Glutamatergic neuron (in vitro differentiated cells): ENCODE measurements at regions not wholly inside any gene's neighbourhood (a gene's known extent, or its start where the extent isn't known, plus 50 kb on each side); places are given as distances from the start of the nearest gene placed in this dataset.

Source experiments
- DNase-seq: peaks from one replicate; pipeline ENCODE4 v3.0.0; 2022
- H3K27ac Mint-ChIP-seq: one replicate; pipeline ENCODE4 v1.8.0; 2020; ENCODE audit warnings: mild to moderate bottlenecking, mixed read lengths, inconsistent platforms; ENCODE audit not compliant: unreplicated experiment
- H3K27me3 Mint-ChIP-seq: one replicate; pipeline ENCODE4 v1.8.0; 2020; ENCODE audit warnings: mild to moderate bottlenecking, moderate library complexity, mixed read lengths, inconsistent platforms; ENCODE audit not compliant: unreplicated experiment
- H3K36me3 Mint-ChIP-seq: one replicate; pipeline ENCODE4 v1.8.0; 2020; ENCODE audit warnings: mild to moderate bottlenecking, mixed read lengths, inconsistent platforms; ENCODE audit not compliant: unreplicated experiment
- H3K4me1 Mint-ChIP-seq: one replicate; pipeline ENCODE4 v1.8.0; 2020; ENCODE audit warnings: mild to moderate bottlenecking, low read depth, mixed read lengths, inconsistent platforms; ENCODE audit not compliant: unreplicated experiment
- H3K4me3 Mint-ChIP-seq: one replicate; pipeline ENCODE4 v1.8.0; 2020; ENCODE audit warnings: mild to moderate bottlenecking, mixed read lengths, inconsistent platforms; ENCODE audit not compliant: unreplicated experiment
- H3K9me3 Mint-ChIP-seq: one replicate; pipeline ENCODE4 v1.8.0; 2020; ENCODE audit warnings: mild to moderate bottlenecking, moderate library complexity, mixed read lengths, inconsistent platforms; ENCODE audit not compliant: unreplicated experiment
- CTCF ChIP-seq: fragments of 200-600 bp; sonication (generic); IDR thresholded peaks from one replicate; pipeline ENCODE4 v1.5.0; 2021; ENCODE audit not compliant: partially characterized antibody, unreplicated experiment

DNA sequence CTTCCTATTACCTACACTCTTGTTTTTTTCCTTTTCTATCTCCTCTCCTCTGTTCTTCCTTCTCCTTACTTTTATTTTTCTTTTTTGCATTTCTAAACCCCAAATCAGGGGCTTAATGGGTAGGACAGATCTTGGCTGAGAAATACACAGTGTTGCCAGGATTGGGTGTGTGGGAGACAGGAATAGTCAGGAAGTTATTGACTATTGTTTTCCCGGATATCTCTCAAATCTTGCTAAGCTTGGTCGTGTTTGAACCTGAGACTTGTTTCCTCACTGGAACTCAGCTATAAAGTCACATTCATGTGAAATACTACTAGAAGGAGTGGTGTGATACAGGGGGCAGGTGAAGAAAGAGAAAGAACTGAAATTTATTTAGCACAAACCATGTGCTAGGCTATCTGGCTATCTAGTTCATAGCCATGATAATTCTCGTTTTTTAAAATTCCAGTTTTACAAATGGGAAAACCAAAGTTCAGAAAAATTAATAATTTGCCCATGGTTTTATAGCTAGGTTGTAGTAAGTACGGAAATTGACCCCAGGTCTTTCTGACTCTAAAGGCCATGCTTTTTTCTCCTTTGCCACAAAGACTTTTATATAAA is 343.2 kb upstream of the UMPS start:
- Mint-ChIP-seq H3K27ac (peak overlapping the region; percentile 24), H3K27me3 (peaks cover 11% of the 10 kb centered on the region), H3K36me3 (peaks cover 15% of the 10 kb centered on the region), H3K4me1 (peaks cover 44% of the 10 kb centered on the region), H3K9me3 (peaks cover 16% of the 10 kb centered on the region), H3K4me3 (no peak overlapping the region)
- DNase-seq: no peak
- TF ChIP-seq CTCF: no peak

GRCh38 chr3:124391774-124392173 is 338.5 kb upstream of the UMPS start:
- TF ChIP-seq CTCF: no peak
- no peak overlapping the region for H3K27ac Mint-ChIP-seq
- peaks cover 41% of the 10 kb centered on the region for H3K4me1 Mint-ChIP-seq
- H3K36me3 Mint-ChIP-seq: peaks cover 11% of the 10 kb centered on the region
- peaks cover 11% of the 10 kb centered on the region for H3K27me3 Mint-ChIP-seq
- DNase-seq: no peak
- no peak overlapping the region for H3K4me3 Mint-ChIP-seq
- peaks cover 19% of the 10 kb centered on the region for H3K9me3 Mint-ChIP-seq

DNA sequence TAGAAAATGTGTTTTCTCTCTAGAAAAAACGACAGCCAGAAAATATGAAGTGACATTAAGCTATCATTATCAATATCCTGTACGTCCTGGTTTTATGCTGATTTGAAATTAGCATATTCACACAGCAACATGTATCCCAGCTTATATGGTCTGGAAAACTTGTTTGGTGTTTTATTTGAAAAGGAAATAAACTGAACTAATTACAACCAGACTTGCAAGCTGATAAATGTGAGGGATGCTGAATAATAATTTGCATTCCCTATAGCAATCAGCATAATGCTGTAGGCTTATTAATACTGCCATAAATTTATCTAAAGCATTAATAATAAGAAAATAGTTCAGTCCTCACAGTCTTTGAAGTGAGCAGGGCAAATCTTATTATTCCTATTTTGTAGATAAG is 336.9 kb upstream of the UMPS start:
- no peak overlapping the region for H3K4me3 Mint-ChIP-seq
- no peak for DNase-seq
- peaks cover 18% of the 10 kb centered on the region for H3K9me3 Mint-ChIP-seq
- H3K4me1 Mint-ChIP-seq: peaks cover 50% of the 10 kb centered on the region
- peaks cover 9% of the 10 kb centered on the region for H3K27me3 Mint-ChIP-seq
- peaks cover 11% of the 10 kb centered on the region for H3K36me3 Mint-ChIP-seq
- TF ChIP-seq CTCF: no peak
- H3K27ac Mint-ChIP-seq: no peak overlapping the region

GRCh38 chr3:124395162-124395561 is 335.1 kb upstream of the UMPS start:
- Mint-ChIP-seq H3K27me3 (peaks cover 9% of the 10 kb centered on the region), H3K9me3 (peaks cover 20% of the 10 kb centered on the region), H3K36me3 (peaks cover 16% of the 10 kb centered on the region), H3K4me1 (peaks cover 45% of the 10 kb centered on the region), H3K27ac (peak overlapping the region; percentile 82), H3K4me3 (peak overlapping the region; percentile 68)
- DNase-seq: peak; percentile 45
- no peak for TF ChIP-seq CTCF

- H3K36me3 Mint-ChIP-seq: peaks cover 19% of the 10 kb centered on the region
- H3K4me3 Mint-ChIP-seq: peak overlapping the region; percentile 75
- H3K27me3 Mint-ChIP-seq: peaks cover 8% of the 10 kb centered on the region
- H3K9me3 Mint-ChIP-seq: peaks cover 21% of the 10 kb centered on the region
- H3K27ac Mint-ChIP-seq: peak overlapping the region; percentile 82
- H3K4me1 Mint-ChIP-seq: peaks cover 45% of the 10 kb centered on the region
- no peak for TF ChIP-seq CTCF
- peak; percentile 23 for DNase-seq
These were observed 334.5 kb upstream of the UMPS start for GRCh38 chr3:124395584-124396338.
